ENCODE measurements at regions not wholly inside any gene's neighbourhood (a gene's known extent, or its start where the extent isn't known, plus 50 kb on each side); places are given as distances from the start of the nearest gene placed in this dataset.

DNA sequence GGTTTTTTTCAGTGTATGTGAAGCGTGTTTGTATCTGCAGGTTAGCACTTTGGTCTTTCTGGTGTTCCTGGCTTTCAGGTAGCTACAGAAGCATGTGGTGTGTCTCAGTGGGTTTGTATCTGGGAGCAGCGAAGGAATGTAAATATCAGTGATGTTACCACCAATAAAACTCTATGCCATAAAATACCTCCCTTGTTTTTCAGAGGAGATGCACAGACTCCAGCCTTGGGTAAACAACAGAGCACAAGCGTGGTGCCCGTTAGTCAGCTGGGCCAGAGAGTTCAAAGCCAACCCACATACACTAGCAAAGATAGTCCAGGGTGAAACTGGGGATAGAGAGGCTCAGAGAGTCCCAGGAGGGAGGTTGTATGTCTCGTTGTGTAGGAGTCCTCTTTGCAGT, 393.8 kb downstream of the SMOC2 start:
- DNase-seq (ENCODE audit: low read depth) = no peak
- TF ChIP-seq, protein P1, sequence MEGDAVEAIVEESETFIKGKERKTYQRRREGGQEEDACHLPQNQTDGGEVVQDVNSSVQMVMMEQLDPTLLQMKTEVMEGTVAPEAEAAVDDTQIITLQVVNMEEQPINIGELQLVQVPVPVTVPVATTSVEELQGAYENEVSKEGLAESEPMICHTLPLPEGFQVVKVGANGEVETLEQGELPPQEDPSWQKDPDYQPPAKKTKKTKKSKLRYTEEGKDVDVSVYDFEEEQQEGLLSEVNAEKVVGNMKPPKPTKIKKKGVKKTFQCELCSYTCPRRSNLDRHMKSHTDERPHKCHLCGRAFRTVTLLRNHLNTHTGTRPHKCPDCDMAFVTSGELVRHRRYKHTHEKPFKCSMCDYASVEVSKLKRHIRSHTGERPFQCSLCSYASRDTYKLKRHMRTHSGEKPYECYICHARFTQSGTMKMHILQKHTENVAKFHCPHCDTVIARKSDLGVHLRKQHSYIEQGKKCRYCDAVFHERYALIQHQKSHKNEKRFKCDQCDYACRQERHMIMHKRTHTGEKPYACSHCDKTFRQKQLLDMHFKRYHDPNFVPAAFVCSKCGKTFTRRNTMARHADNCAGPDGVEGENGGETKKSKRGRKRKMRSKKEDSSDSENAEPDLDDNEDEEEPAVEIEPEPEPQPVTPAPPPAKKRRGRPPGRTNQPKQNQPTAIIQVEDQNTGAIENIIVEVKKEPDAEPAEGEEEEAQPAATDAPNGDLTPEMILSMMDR (IDR thresholded peaks at IDR 0.05; ENCODE audit: insufficient read depth, low read depth, low read length, missing control alignments) = no peak
- no peak overlapping the region for H3K4me3 ChIP-seq (ENCODE audit: low read depth, low read length)

DNA sequence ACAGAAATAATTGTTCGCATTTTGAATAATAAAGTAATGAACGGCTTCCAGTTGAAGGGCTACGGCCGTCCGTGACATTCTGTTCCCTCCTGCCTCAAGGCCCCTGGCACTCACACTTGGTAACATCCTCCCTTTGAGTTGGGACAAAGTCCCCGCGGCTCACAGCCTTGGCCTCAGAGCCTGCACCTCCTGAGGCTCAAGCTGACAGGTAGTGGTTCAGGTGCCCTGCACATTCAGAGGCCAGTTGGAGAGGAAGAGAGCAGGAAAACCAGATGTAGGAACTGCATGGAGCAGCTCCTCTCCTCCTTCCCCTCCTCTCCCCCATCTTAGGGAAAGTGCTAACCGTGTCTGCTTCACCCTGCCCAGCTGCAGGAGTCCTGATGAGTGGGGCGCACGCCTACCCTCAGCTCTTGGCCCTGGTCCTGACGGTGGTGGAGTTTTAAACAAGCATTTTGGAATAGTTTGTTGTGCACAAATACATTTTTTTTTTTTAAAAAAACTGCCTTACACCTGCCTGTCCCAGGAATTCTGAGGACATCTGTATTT, 393.1 kb downstream of the SMOC2 start:
- TF ChIP-seq, protein P1 (IDR thresholded peaks at IDR 0.05; ENCODE audit: insufficient read depth, low read depth, low read length, missing control alignments) = no peak
- H3K4me3 ChIP-seq (ENCODE audit: low read depth, low read length) = no peak overlapping the region
- DNase-seq (ENCODE audit: low read depth) = no peak

DNA sequence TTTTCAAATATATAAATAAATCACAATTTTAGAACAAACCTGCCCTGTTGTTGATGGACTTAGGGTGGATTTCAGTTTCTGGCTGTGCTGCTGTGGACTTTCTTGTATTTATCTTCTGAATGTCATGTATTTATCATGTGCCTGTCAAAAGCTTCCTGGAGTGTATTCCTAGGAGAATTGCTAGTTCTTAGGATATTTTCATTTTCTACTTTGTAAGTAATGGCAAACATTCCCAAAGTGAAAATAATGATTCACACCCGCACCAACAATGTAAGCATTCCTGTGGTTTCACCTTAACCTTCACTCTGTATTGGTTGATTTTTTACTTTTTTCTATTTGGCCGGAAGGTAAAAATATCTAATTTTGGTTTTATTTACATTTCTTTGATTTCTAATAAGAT, 387.8 kb downstream of the SMOC2 start:
- TF ChIP-seq, protein P1 (IDR thresholded peaks at IDR 0.05; ENCODE audit: insufficient read depth, low read depth, low read length, missing control alignments) = no peak
- no peak overlapping the region for H3K4me3 ChIP-seq (ENCODE audit: low read depth, low read length)
- no peak for DNase-seq (ENCODE audit: low read depth)

DNA sequence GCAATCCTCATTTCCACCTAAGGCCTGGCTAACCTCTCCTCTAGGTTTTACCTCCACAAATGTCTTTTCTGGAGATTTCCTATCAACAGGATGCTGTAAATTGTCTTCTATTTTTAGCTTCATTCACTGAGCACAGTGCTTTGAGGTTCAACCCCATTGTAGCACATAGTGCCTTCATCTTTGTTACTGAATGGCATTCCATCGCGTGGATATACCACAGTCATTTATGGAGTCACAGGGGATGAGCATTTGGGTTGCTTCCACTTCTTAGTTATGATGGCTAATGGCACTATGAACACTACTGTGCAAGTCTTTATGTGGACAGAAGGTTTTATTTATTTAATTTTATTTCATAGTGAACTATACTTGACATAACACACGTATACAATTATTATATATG, 387.1 kb downstream of the SMOC2 start:
- H3K4me3 ChIP-seq (ENCODE audit: low read depth, low read length) = no peak overlapping the region
- DNase-seq (ENCODE audit: low read depth) = no peak
- TF ChIP-seq, protein P1 (IDR thresholded peaks at IDR 0.05; ENCODE audit: insufficient read depth, low read depth, low read length, missing control alignments) = no peak

DNA sequence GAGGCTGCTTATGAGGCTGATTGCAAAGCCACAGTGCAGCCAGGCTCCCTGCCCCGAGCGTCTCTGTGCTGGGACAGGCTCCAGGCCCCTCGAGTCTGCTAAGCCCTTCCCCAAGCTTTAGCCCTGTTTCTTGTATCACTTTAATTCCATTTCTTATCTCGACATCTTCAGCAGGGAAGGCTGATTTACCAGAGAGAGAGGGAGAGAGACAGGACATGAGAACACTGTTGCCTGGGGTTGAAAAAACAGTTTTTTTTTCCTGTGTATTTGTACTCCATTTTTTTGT, 386.5 kb downstream of the SMOC2 start:
- no peak overlapping the region for H3K4me3 ChIP-seq (ENCODE audit: low read depth, low read length)
- TF ChIP-seq, protein P1 (IDR thresholded peaks at IDR 0.05; ENCODE audit: insufficient read depth, low read depth, low read length, missing control alignments) = no peak
- DNase-seq (ENCODE audit: low read depth) = no peak

DNA sequence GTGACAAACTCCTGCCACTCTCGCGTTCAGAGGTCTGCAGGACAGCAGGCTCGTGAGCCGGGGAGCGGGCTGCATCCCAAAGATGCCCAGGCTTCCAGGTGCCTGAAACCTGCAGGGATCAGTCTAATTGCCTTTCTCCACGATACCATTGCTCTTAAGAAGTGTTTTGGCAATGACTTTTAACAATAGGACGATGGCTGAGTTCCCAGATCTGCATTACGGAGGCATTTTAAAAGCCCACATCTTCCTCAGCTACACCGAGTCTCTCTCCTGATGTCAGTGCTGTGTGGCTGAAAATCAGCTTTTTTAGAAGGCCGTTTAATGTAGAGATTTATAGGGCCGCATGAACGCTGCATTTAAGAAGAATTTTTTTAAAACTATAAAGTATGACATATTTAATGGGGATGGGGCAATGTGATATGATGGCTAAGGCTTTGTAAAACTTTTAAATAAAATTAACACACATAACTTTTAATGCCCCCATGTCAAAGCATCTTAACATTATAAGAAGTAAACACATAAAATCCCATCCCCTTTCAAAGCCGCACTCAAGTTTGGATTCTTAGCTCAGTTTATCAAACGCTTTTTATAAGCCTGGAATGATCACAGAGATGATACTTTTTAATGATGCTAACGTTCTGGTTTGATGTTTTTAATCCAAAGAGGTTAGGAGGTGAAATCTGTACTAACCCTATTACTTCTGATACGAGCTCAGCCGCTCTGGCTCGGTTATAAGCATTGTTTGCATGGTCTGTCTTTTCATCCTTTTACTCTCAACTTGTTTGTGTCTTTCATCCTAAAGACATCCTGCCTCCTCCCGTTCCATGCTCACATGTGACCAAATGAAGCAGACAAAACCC, 386.0 kb downstream of the SMOC2 start:
- no peak for DNase-seq (ENCODE audit: low read depth)
- TF ChIP-seq, protein P1 (IDR thresholded peaks at IDR 0.05; ENCODE audit: insufficient read depth, low read depth, low read length, missing control alignments) = no peak
- no peak overlapping the region for H3K4me3 ChIP-seq (ENCODE audit: low read depth, low read length)

DNA sequence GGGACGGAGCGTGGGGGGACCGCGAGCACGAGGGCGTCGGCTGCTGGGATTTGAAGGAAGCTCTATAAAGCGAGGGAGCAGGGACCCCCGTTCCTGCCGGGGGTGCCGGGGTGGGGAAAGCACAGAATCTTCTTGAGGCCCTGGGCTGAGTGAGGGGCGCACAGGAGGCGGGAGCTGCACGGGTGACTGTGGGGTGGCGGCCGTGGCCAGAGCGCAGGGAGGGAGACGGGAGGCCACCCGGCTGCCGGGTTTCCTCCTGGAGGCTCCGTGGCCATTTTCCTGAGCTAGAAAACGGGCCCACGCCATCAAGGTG, 385.1 kb downstream of the SMOC2 start:
- DNase-seq (ENCODE audit: low read depth) = no peak
- no peak overlapping the region for H3K4me3 ChIP-seq (ENCODE audit: low read depth, low read length)
- TF ChIP-seq, protein P1 (IDR thresholded peaks at IDR 0.05; ENCODE audit: insufficient read depth, low read depth, low read length, missing control alignments) = no peak
